ENCODE measurements at regions not wholly inside any gene's neighbourhood (a gene's known extent, or its start where the extent isn't known, plus 50 kb on each side); places are given as distances from the start of the nearest gene placed in this dataset.

DNA sequence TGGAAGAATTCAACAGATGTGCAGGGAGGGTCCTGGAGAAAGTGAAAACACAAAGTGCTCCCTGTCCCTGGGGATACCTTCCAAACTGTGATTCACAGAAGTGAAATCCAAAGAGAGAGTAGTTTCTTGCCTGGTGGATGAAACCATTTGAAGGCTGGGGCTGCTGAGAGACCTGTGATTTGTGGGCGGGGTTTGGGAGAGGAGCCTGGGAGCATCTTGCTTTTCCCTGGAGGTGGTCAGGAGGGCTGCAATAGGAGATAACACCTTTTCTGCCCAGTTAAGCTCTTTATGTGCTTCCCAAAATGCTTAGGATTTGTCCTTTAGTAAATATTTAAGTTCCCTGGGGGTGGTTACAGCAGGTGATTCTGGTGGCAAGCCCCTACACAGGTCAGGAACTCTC is 105.3 kb upstream of the TPK1 start:
- H3K4me2 ChIP-seq (ENCODE audit: low read length), result no peak overlapping the region
- H3K9ac ChIP-seq (ENCODE audit: low read length), result no peak overlapping the region
- no peaks in the 10 kb centered on the region for H3K79me2 ChIP-seq (ENCODE audit: insufficient read depth, low read length)
- ChIA-PET RAD21 (ENCODE audit: low non-redundant PET in 1 of 2, low total read pairs in 2 of 2, uncharacterized antibody in 2 of 2, unreplicated experiment in 2 of 2) (no interaction called here), POLR2A (no interaction called here), CTCF (no interaction called here)
- no peaks in the 10 kb centered on the region for H3K27me3 ChIP-seq (ENCODE audit: insufficient read depth, low read length)
- no peak for ATAC-seq
- H4K20me1 ChIP-seq (ENCODE audit: insufficient read depth), result no peaks in the 10 kb centered on the region
- BruUV-seq (replicated peaks), result no TSS peak
- no peaks in the 10 kb centered on the region for H3K9me2 ChIP-seq (ENCODE audit: insufficient read depth)
- no peaks in the 10 kb centered on the region for H3K36me3 ChIP-seq (ENCODE audit: control insufficient read depth in 1 of 2, insufficient read depth in 2 of 2, low read length in 2 of 2)
- TF ChIP-seq POLR2A (IDR thresholded peaks at IDR 0.05; ENCODE audit: borderline replicate concordance, extremely low read depth, insufficient read depth, insufficient read length) (no peak), TCF7L2 (IDR thresholded peaks at IDR 0.05; ENCODE audit: borderline replicate concordance, extremely low read depth, insufficient read depth, insufficient read length) (no peak), MAX (IDR thresholded peaks at IDR 0.05) (no peak), CEBPB (IDR thresholded peaks at IDR 0.05; ENCODE audit: low read depth) (no peak), CBX3 (IDR thresholded peaks at IDR 0.05; ENCODE audit: low read depth) (no peak), ZBTB33 (IDR thresholded peaks at IDR 0.05; ENCODE audit: extremely low read depth, insufficient replicate concordance, low read length) (no peak), SP1 (IDR thresholded peaks at IDR 0.05; ENCODE audit: low read depth) (no peak), POLR2AphosphoS5 (IDR thresholded peaks at IDR 0.05; ENCODE audit: low read depth, low read length) (no peak), EGR1 (IDR thresholded peaks at IDR 0.05; ENCODE audit: low read depth) (no peak), SIN3A (IDR thresholded peaks at IDR 0.05; ENCODE audit: low read depth) (no peak), SRF (IDR thresholded peaks at IDR 0.05; ENCODE audit: low read depth) (no peak), RAD21 (IDR thresholded peaks at IDR 0.05; ENCODE audit: low read depth) (no peak), JUND (IDR thresholded peaks at IDR 0.05) (no peak), ZFX (IDR thresholded peaks at IDR 0.05) (no peak), ZNF274 (IDR thresholded peaks at IDR 0.05; ENCODE audit: low read depth, low read length) (no peak), YY1 (IDR thresholded peaks at IDR 0.05; ENCODE audit: extremely low read depth, insufficient replicate concordance, low read depth, low read length) (no peak)
- TF ChIP-seq, protein P1, sequence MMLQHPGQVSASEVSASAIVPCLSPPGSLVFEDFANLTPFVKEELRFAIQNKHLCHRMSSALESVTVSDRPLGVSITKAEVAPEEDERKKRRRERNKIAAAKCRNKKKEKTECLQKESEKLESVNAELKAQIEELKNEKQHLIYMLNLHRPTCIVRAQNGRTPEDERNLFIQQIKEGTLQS (IDR thresholded peaks at IDR 0.05), result no peak
- no peak overlapping the region for H3K4me3 ChIP-seq (replicated peaks in 1 of 2; ENCODE audit: low read depth in 1 of 2, low read length in 2 of 2)
- no peak overlapping the region for H2AFZ ChIP-seq (ENCODE audit: low read depth, low read length, poor library complexity, severe bottlenecking)
- no peaks in the 10 kb centered on the region for H3K4me1 ChIP-seq (ENCODE audit: control insufficient read depth in 1 of 2, insufficient read depth in 2 of 2, low read length in 2 of 2)
- H3K9me3 ChIP-seq (ENCODE audit: control insufficient read depth in 1 of 2, insufficient read depth in 1 of 2, low read depth in 1 of 2, low read length in 2 of 2), result no peaks in the 10 kb centered on the region
- no peak overlapping the region for H3K27ac ChIP-seq (ENCODE audit: low read depth, low read length)
- no peak for DNase-seq (ENCODE audit: low read depth, low spot score)
- intact Hi-C loops (cut with micrococcal nuclease), result no loop called here

Data from HCT116 (cell line).